RWPE2 (cell line): ENCODE measurements at regions not wholly inside any gene's neighbourhood (a gene's known extent, or its start where the extent isn't known, plus 50 kb on each side); places are given as distances from the start of the nearest gene placed in this dataset.

Experiments
- ATAC-seq: fragments of 200-7000 bp; cut with Tn5 transposase; 3 replicates; pipeline ENCODE4 v1.9.1; 2021; ENCODE audit warnings: low read depth
- DNase-seq: peaks from one replicate; pipeline ENCODE4 v3.0.0-alpha.2; 2020; ENCODE audit warnings: low spot score
- H3K27ac ChIP-seq: fragments of 450-650 bp; 2 replicates; pipeline ENCODE4 v1.5.1; 2017; ENCODE audit warnings: mild to moderate bottlenecking; ENCODE audit not compliant: poor library complexity, severe bottlenecking
- H3K27me3 ChIP-seq: fragments of 250-450 bp; sonication (Bioruptor Pico); 2 replicates; pipeline ENCODE4 v1.5.1; 2021; ENCODE audit warnings: mild to moderate bottlenecking, moderate library complexity; ENCODE audit not compliant: insufficient read depth, poor library complexity, severe bottlenecking
- H3K36me3 ChIP-seq: fragments of 250-450 bp; sonication (Bioruptor Pico); 2 replicates; pipeline ENCODE4 v1.5.1; 2020; ENCODE audit warnings: low read depth, mild to moderate bottlenecking, moderate library complexity
- H3K4me1 ChIP-seq: fragments of 250-450 bp; sonication (Bioruptor Pico); 2 replicates; pipeline ENCODE4 v1.5.1; 2021; ENCODE audit warnings: mild to moderate bottlenecking, moderate library complexity; ENCODE audit not compliant: insufficient read depth, poor library complexity, severe bottlenecking
- H3K4me3 ChIP-seq: fragments of 250-450 bp; sonication (Bioruptor Pico); 2 replicates; pipeline ENCODE4 v1.5.1; 2021; ENCODE audit warnings: mild to moderate bottlenecking, moderate library complexity; ENCODE audit not compliant: severe bottlenecking
- H3K9me3 ChIP-seq: fragments of 250-450 bp; sonication (Bioruptor Pico); 2 replicates; pipeline ENCODE4 v1.5.1; 2021; ENCODE audit warnings: mild to moderate bottlenecking, moderate library complexity; ENCODE audit not compliant: severe bottlenecking
- TF ChIP-seq, protein P1 (sequence below): fragments of 450-650 bp; IDR thresholded peaks from one replicate; pipeline ENCODE4 v1.5.1; 2017; ENCODE audit warnings: mild to moderate bottlenecking, moderate library complexity; ENCODE audit not compliant: poor library complexity, severe bottlenecking

GRCh38 chr18:78183815-78184214 lies 795.8 kb upstream of the SALL3 start:
- Histone ChIP-seq H3K9me3 (peaks cover 3% of the 10 kb centered on the region), H3K4me3 (no peak overlapping the region), H3K27me3 (no peaks in the 10 kb centered on the region), H3K36me3 (no peaks in the 10 kb centered on the region), H3K27ac (no peak overlapping the region), H3K4me1 (no peaks in the 10 kb centered on the region)
- DNase-seq (no peak), ATAC-seq (no peak)
- TF ChIP-seq, protein P1, sequence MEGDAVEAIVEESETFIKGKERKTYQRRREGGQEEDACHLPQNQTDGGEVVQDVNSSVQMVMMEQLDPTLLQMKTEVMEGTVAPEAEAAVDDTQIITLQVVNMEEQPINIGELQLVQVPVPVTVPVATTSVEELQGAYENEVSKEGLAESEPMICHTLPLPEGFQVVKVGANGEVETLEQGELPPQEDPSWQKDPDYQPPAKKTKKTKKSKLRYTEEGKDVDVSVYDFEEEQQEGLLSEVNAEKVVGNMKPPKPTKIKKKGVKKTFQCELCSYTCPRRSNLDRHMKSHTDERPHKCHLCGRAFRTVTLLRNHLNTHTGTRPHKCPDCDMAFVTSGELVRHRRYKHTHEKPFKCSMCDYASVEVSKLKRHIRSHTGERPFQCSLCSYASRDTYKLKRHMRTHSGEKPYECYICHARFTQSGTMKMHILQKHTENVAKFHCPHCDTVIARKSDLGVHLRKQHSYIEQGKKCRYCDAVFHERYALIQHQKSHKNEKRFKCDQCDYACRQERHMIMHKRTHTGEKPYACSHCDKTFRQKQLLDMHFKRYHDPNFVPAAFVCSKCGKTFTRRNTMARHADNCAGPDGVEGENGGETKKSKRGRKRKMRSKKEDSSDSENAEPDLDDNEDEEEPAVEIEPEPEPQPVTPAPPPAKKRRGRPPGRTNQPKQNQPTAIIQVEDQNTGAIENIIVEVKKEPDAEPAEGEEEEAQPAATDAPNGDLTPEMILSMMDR, result no peak

- TF ChIP-seq, protein P1, result no peak
- H3K4me1 ChIP-seq, result no peaks in the 10 kb centered on the region
- no peaks in the 10 kb centered on the region for H3K9me3 ChIP-seq
- H3K36me3 ChIP-seq, result no peaks in the 10 kb centered on the region
- H3K27ac ChIP-seq, result no peak overlapping the region
- H3K27me3 ChIP-seq, result no peaks in the 10 kb centered on the region
- no peak overlapping the region for H3K4me3 ChIP-seq
- ATAC-seq, result no peak
- no peak for DNase-seq
These were observed 788.3 kb upstream of the SALL3 start for GRCh38 chr18:78191276-78191675.

DNA sequence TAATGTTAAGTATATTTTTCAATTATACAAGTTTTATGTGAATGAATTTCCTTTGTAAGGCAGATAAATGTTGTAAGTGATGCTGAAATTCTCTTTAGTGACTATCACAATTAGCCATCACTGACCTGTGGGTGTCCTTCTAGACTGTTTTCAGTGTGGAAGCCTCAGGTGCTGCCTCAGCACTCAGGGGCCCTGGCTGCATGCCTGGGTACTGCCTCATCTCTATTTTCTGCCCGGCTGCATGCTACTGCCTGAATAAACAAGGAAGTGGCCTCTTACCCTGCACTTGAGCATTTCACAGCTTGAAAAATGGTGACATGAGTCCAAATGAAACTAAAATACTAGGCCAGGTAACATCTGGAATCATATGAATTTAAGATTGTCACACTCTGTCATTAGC lies 787.6 kb upstream of the SALL3 start:
- no peaks in the 10 kb centered on the region for H3K27me3 ChIP-seq
- H3K36me3 ChIP-seq, result no peaks in the 10 kb centered on the region
- H3K4me1 ChIP-seq, result no peaks in the 10 kb centered on the region
- no peak for DNase-seq
- no peaks in the 10 kb centered on the region for H3K9me3 ChIP-seq
- no peak overlapping the region for H3K4me3 ChIP-seq
- TF ChIP-seq, protein P1, result no peak
- no peak overlapping the region for H3K27ac ChIP-seq
- ATAC-seq, result no peak

- no peaks in the 10 kb centered on the region for H3K36me3 ChIP-seq
- DNase-seq (no peak), ATAC-seq (no peak)
- no peaks in the 10 kb centered on the region for H3K4me1 ChIP-seq
- TF ChIP-seq, protein P1, result no peak
- H3K9me3 ChIP-seq, result no peaks in the 10 kb centered on the region
- H3K27ac ChIP-seq, result no peak overlapping the region
- no peaks in the 10 kb centered on the region for H3K27me3 ChIP-seq
- no peak overlapping the region for H3K4me3 ChIP-seq
These were observed 783.3 kb upstream of the SALL3 start for GRCh38 chr18:78196280-78196679.

DNA sequence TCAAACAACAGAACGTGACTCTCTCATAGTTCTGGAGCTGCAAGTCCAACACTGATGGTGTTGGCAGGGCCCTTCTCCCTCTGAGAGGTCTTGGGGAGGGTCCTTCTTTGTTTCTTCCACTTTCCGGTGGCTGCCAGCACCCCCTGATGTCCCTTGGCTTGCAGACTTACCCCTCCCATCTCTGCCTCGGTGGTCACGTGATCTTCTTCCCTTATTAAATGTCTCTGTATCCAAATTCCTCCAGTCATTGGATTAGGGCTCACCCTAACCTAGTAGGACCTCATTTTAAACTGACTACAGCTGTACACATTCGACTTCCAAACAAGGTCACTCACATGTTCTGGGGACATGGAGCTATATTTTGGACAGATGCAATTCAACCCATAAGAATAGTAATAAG lies 780.6 kb upstream of the SALL3 start:
- ATAC-seq (no peak), DNase-seq (no peak)
- TF ChIP-seq, protein P1, result no peak
- Histone ChIP-seq H3K27ac (no peak overlapping the region), H3K27me3 (no peaks in the 10 kb centered on the region), H3K4me1 (no peaks in the 10 kb centered on the region), H3K4me3 (no peak overlapping the region), H3K36me3 (no peaks in the 10 kb centered on the region), H3K9me3 (no peaks in the 10 kb centered on the region)
